Activated naive CD8-positive, alpha-beta T cell treated with anti-CD3 and anti-CD28 coated beads, Interleukin-2, amount 50 U/mL, for 16 hours (primary cell): ENCODE measurements at regions not wholly inside any gene's neighbourhood (a gene's known extent, or its start where the extent isn't known, plus 50 kb on each side); places are given as distances from the start of the nearest gene placed in this dataset.

Source experiments
- DNase-seq: peaks from one replicate; pipeline ENCODE4 v3.0.0-alpha.2; 2020; ENCODE audit warnings: low read depth, low spot score

- DNase-seq, result no peak
These were observed 157.1 kb downstream of the TLE1 start for GRCh38 chr9:81532251-81532650.

DNA sequence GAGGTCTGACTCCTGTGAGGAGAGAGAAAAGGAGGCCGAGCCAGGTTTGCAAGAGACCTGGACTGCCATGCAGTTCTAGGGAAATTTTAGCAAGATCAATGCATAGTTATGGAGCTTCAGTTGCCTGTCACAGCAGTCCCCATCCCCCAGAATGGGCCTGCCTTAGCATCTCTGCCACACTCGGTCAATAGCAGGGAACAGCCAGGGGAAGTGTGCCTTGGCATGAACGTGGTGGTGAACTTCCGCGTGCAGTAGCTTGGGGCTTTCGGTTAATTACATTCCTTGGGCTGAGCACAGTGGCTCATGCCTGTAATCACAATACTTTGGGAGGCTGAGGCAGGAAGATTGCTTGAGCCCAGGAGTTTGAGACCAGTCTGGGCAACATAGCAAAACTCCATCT lies 157.8 kb downstream of the TLE1 start:
- DNase-seq, result no peak

- no peak for DNase-seq
These were observed 158.5 kb downstream of the TLE1 start for GRCh38 chr9:81530846-81531245.

DNA sequence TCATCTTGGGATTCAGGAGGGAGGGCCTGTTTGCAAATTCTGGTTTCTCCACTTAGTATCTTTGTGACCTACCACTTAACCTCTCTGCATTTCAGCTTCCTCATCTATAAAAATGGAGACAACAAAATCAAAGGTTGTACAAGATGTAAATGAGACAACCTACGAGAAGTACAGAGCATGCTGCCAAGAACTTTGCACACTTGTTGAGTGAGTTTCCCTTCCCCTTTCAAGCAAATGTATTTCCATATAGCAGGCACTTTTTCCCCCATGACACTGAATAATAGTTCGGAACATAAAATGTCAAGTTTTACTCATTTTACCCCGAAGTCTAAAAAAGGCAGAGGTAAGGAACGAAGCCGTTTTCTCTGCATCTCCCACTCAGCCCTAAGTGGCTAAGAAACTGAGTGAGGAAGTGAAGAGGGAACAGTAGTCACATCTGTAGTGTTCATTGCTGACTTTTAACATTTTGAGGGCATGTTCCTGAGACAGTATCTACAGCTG lies 159.0 kb downstream of the TLE1 start:
- no peak for DNase-seq

- DNase-seq, result no peak
These were observed 159.7 kb downstream of the TLE1 start for GRCh38 chr9:81529556-81530193.

GRCh38 chr9:81526587-81526986 lies 162.8 kb downstream of the TLE1 start:
- DNase-seq, result no peak

GRCh38 chr9:81522716-81523551 lies 166.4 kb downstream of the TLE1 start:
- no peak for DNase-seq

GRCh38 chr9:81521892-81522291 lies 167.5 kb downstream of the TLE1 start:
- no peak for DNase-seq

GRCh38 chr9:81519816-81520495 lies 169.4 kb downstream of the TLE1 start:
- DNase-seq, result no peak

GRCh38 chr9:81517954-81518353 lies 171.4 kb downstream of the TLE1 start:
- no peak for DNase-seq

- DNase-seq, result no peak
These were observed 176.3 kb downstream of the TLE1 start for GRCh38 chr9:81513059-81513458.

GRCh38 chr9:81512641-81513040 lies 176.7 kb downstream of the TLE1 start:
- no peak for DNase-seq

DNA sequence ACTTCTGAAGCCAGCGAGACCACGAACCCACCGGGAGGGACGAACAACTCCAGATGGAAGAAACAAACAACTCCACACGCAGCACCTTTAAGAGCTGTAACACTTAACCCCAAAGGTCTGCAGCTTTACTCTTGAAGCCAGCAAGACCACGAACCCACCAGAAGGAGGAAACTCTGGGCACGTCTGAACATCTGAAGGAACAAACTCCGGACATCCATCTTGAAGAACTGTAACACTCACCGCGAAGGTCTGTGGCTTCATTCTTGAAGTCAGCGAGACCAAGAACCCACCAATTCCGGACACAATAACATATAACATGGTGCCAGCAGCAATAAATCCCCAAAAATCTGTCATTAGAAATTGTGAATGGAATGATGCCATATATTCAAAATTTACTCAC lies 180.9 kb downstream of the TLE1 start:
- DNase-seq, result no peak

DNA sequence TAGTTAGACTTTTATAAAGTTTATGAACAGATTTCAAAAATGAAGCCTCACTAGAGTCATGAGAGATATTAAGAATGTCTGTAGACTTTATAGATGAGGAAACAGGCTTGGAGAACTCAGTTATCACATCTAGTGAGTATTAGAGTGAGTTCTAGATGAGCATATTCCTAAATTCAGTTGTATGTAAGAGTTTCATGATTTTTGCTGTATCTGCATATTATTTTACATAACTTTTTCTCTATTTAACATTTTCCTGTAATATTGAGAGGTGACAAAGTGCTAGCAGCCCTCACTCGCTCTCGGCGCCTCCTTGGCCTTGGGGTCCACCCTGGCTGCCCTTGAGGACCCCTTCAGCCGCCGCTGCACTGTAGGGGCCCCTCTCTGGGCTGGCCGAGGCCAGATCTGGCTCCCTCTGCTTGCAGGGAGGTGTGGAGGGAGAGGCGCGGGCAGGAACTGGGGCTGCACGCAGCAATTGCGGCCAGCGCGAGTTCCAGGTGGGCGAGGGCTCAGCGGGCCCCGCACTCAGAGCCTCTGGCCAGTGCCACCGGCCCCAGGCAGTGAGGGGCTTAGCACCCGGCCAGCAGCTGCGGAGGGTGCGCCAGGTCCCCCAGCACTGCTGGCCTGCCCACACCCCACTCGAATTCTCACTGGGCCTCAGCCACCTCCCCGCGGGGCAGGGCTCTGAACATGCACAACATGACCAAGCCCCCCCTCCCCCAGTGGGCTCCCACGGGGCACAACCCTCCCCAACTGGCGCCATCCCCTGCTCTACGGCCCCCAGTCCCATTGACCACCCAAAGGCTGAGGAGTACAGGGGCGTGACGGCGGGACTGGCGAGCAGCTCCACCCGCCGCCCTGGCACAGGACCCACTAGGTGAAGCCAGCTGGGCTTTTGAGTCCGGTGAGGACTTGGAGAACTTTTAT lies 182.1 kb downstream of the TLE1 start:
- no peak for DNase-seq

- no peak for DNase-seq
These were observed 189.8 kb downstream of the TLE1 start for GRCh38 chr9:81499594-81499993.

DNA sequence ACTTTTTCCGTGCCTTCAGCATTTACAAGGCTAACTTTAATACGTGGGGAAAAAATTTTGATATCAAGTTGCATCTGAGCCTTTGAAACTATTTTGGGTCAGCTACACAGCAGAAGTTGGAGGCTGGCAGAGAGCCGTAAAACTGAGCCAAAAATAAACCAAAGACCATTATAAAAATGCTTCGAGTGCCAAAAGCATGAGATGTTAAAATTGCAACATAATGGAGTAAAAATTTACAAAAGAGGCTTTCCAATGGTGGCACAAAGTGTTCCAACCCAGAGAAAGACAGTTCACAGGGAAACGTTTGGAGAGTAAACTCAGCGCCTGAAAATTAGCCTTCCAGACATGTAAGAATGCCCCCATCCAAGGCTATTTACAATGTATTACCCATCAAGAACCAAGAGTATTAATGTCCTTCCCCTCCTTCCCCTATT lies 190.3 kb downstream of the TLE1 start:
- no peak for DNase-seq

DNA sequence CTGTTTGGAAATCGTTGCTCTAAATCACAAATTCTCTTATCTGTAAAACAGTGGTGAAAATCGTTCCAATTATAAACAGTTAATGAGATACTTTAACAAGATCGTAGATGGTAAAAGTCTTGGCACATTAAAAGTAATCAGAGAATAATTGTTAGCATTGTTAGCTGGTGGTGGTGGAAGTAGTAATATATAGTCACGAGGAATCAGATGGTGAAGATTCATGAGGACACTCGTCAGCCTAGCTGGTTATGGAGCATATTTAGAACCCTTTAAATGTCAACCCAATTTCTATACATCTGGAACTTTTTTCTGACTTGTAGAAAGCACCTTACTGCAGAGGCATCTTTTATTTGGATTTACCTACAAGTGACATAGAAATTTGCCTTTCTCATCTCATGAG lies 190.8 kb downstream of the TLE1 start:
- DNase-seq, result no peak

DNA sequence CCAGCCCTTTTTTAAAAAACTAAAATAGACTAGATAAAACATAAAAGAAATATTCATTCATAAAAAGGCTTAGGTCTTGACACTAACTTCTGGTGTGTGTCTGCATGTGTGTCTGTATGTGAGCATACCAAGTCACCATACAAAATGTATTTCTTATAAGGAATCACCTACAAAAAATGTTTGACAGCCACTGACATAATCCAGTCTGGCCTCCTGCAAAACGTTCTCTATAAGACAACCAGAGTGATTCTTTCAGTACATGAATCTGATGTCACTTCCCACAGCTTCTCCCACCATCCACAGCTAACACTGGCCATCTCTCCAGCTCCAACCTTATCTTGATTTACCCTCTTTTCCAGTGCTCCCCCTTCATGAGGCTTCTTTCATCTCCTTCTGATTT lies 192.3 kb downstream of the TLE1 start:
- no peak for DNase-seq

DNA sequence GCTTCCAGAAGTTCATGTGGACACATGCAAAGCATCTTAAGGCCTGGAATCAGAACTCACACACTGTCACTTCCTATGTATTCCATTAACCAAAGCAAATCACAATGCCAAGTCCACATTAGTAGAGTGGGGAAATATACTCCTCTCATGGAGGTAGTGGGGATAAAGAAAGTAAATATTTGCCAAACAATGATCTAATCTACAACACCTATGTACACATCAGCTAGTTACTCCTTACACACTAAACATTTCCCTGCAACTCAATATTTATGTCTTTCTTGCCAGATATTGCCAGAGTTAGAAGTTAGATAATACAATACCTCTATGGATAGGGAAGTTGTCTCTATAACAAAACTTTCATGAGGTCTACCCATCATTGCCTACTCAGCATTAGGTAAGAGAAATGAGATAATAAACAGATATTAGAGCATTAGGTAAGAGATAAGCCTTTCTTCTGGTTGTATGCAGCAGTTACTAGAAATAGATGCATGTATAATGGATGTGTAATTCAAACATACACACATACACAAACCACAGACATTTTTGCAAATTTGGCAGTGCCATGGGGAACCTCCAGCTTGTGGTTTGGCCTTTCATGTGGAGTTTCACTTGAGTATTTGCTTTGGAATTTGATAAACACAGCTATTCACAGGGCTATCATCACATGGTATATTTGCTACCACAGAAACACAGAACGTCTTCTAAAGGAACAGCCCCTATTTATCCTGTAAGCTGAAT lies 196.5 kb downstream of the TLE1 start:
- DNase-seq, result no peak

DNA sequence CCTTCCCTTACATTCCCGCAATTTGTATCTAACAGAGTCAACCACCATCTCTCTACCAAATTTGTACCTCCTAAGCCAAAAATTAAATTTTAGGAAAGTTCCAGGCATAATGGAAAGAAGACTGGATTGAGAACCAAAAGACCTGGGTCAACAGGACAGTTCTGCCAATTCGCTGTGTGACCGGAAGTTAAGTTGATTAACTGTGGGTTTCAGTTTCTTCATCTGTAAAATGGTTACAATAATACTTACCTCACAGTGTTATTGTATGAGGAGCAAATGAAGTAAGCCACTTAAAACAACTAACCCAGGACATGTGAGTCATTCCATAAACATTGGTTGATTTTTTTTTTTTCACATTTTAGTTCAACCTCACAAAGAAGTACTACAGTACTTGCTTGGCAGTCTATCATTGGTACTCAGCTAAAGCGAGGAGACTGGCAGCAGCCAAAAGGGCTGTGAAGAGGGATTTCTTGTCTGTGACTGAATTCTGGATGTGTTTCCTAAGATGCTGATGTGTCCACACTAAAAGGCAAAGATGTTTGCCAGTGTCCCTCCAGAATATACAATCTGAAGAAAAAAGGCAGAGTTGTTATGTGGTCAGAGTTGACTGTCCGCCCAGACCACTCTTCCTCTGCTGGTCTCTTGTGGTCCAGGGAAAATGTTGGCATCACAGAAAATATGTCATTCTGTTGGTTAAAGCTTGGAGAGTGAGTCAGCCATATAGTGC lies 198.6 kb downstream of the TLE1 start:
- no peak for DNase-seq
